Small intestine (tissue), 7 donors: ENCODE measurements at regions not wholly inside any gene's neighbourhood (a gene's known extent, or its start where the extent isn't known, plus 50 kb on each side); places are given as distances from the start of the nearest gene placed in this dataset.

Source experiments
- DNase-seq, 2 donors: peaks; one replicate each; pipeline versions ENCODE4 v3.0.0 to v3.0.0-alpha.2; 2013
- FAIRE-seq: peaks from 2 replicates; lab custom pipeline; 2012; peaks lifted over from hg19 to GRCh38; lab: Jason Lieb, UNC
- H3K27ac ChIP-seq, 3 donors: one replicate each; pipeline ENCODE4 v1.5.1; 2013; ENCODE audit warnings: low read length in 2 of 3, mild to moderate bottlenecking in 2 of 3, control low read depth in 1 of 3, inconsistent platforms in 1 of 3, low read depth in 1 of 3, moderate library complexity in 1 of 3
- H3K27me3 ChIP-seq, 3 donors: one replicate each; pipeline ENCODE4 v1.6.1; 2013; ENCODE audit warnings: low read length in 3 of 3, inconsistent platforms in 1 of 3; ENCODE audit not compliant: control insufficient read depth in 3 of 3, insufficient read depth in 3 of 3
- H3K36me3 ChIP-seq, 3 donors: one replicate each; pipeline ENCODE4 v1.6.1; 2013; ENCODE audit warnings: low read length in 3 of 3, inconsistent platforms in 1 of 3, low read depth in 1 of 3, mild to moderate bottlenecking in 1 of 3, moderate library complexity in 1 of 3; ENCODE audit not compliant: control insufficient read depth in 3 of 3, insufficient read depth in 2 of 3
- H3K4me1 ChIP-seq, 3 donors: one replicate each; pipeline ENCODE4 v1.6.1; 2013; ENCODE audit warnings: low read length in 2 of 3, inconsistent platforms in 1 of 3, low read depth in 1 of 3, mild to moderate bottlenecking in 1 of 3, moderate library complexity in 1 of 3; ENCODE audit not compliant: control insufficient read depth in 3 of 3, insufficient read depth in 2 of 3
- H3K4me3 ChIP-seq, 3 donors: one replicate each; pipeline ENCODE4 v1.5.1; 2013; ENCODE audit warnings: low read length in 3 of 3, control low read depth in 1 of 3, inconsistent platforms in 1 of 3, low read depth in 1 of 3, mild to moderate bottlenecking in 1 of 3, moderate library complexity in 1 of 3
- H3K9me3 ChIP-seq, 2 donors: one replicate each; pipeline ENCODE4 v1.6.1; 2013; ENCODE audit warnings: low read depth in 1 of 2, low read length in 1 of 2; ENCODE audit not compliant: control insufficient read depth in 2 of 2, insufficient read depth in 1 of 2
- WGBS, 3 donors: extraction: QIAGEN DNeasy Blood & Tissue Kit; methylation state at CpG; one replicate each; pipeline ENCODE4 v1.1.7; 2013; 5-methylcytosine and 5-hydroxymethylcytosine counted together
- donor health status: healthy with polysubstance abuse.
- donor health status: control.
- donor health status: control.
- donor health status: Bipolar disorder and iron deficiency.
- donor health status: healthy.

DNA sequence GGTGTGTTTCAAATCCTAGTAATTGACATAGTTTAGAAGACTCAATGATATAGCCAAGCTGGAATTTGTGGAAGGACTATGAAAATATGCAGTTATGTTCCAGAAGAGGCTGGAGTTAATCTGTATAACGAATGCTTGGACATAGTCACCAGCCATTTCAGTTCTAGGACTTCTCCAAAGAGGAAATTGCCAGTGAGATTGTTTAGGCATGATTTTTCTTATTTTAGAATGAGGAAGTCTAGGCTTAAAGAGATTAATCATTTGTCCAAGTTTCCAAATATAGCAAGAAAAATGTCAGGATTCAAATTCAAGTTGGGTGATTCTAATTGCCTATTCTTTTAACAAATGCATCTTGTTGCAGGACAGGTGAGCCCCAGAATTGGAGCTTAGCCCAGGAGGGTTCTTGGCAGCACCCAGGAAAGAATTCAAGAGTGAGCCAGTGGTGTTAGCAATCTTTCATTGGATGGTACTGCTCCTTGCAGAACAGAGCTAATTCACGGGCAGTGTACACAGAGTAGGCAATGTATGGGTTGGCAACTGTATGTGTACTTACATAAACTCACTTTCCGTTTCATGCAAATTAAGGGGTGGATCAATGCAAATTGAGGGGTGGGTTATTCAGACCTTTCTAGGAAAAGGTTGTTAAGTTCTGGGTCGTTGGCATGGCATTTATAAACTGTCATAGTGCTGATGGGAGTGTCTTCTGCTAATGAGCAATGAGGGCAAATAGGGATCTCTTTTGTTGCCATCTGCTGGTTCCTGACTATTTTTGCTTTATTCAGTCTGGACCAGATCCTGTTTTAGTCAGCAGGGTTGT, 763.1 kb upstream of the SLITRK1 start:
- H3K4me1 ChIP-seq, result no peaks in the 10 kb centered on the region
- no peak overlapping the region for H3K4me3 ChIP-seq
- no peaks in the 10 kb centered on the region for H3K36me3 ChIP-seq
- FAIRE-seq (no peak), DNase-seq (no peak)
- H3K27me3 ChIP-seq, result no peaks in the 10 kb centered on the region
- H3K27ac ChIP-seq, result no peak overlapping the region
- peaks cover 0 to 3% of the 10 kb centered on the region in 2 donors for H3K9me3 ChIP-seq
- WGBS, 3 donors, result 34 to 46% (median 41%) methylated on average over 4 of the region's 4 CpGs

DNA sequence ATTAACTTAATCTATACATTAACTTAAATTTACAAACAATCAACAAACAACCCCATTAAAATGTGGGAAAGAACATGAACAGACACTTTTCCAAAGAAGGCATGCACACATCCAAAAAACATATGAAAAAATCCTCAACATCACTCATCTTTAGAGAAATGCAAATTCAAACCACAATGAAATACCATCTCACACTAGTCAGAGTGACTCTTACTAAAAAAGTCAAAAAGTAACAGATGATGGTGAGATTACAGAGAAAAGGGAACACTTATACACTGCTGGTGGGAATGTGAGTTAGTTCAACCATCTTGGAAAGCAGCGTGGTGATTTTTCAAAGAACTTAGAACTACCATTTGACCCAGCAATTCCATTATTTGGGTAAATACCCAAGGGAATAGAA, 759.2 kb upstream of the SLITRK1 start:
- FAIRE-seq, result no peak

GRCh38 chr13:84640691-84641090, 758.4 kb upstream of the SLITRK1 start:
- Histone ChIP-seq H3K27ac (no peak overlapping the region), H3K4me3 (no peak overlapping the region), H3K9me3 (peaks cover 0 to 3% of the 10 kb centered on the region in 2 donors), H3K36me3 (no peaks in the 10 kb centered on the region), H3K4me1 (no peaks in the 10 kb centered on the region), H3K27me3 (no peaks in the 10 kb centered on the region)
- no peak for DNase-seq
- 47 to 92% (median 86%) methylated on average over 1 of the region's 1 CpG for WGBS, 3 donors
- no peak for FAIRE-seq

More for the DNA sequence above, 759.2 kb upstream of the SLITRK1 start:
- Histone ChIP-seq H3K27me3 (no peaks in the 10 kb centered on the region), H3K4me1 (no peaks in the 10 kb centered on the region), H3K9me3 (peaks cover 0 to 3% of the 10 kb centered on the region in 2 donors), H3K4me3 (no peak overlapping the region), H3K36me3 (no peaks in the 10 kb centered on the region), H3K27ac (no peak overlapping the region)
- 71 to 97% (median 89%) methylated on average over 1 of the region's 1 CpG for WGBS, 3 donors
- no peak for DNase-seq

- no peaks in the 10 kb centered on the region for H3K9me3 ChIP-seq
- H3K4me1 ChIP-seq, result no peaks in the 10 kb centered on the region
- DNase-seq (no peak), FAIRE-seq (no peak)
- H3K36me3 ChIP-seq, result no peaks in the 10 kb centered on the region
- H3K4me3 ChIP-seq, result no peak overlapping the region
- no peak overlapping the region for H3K27ac ChIP-seq
- WGBS, 3 donors, result 94 to 98% (median 95%) methylated on average over 3 of the region's 3 CpGs
- no peaks in the 10 kb centered on the region for H3K27me3 ChIP-seq
These were observed 748.2 kb upstream of the SLITRK1 start for GRCh38 chr13:84630476-84630875.

DNA sequence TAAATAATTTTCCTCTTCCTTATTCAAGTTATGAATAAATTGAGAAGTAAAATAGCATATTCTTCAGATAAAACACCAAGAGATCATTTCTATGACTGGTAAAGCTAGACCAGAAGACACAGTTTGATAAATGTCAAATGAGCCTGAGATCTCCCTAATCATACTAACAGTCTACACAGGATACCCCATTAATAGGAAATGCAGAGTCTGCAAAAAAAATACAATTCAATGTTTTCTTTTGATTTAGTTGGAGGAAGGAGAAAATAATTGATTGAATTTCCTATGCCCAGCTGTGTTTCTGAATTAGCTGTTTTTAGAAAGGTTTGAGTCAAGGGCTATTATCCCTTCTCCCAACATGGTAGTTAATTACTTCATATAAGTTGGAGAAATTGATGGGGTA, 734.6 kb upstream of the SLITRK1 start:
- H3K36me3 ChIP-seq, result no peaks in the 10 kb centered on the region
- no peak for FAIRE-seq
- no peak overlapping the region for H3K27ac ChIP-seq
- no peaks in the 10 kb centered on the region for H3K9me3 ChIP-seq
- H3K27me3 ChIP-seq, result no peaks in the 10 kb centered on the region
- DNase-seq, result no peak
- no peak overlapping the region for H3K4me3 ChIP-seq
- no peaks in the 10 kb centered on the region for H3K4me1 ChIP-seq

DNA sequence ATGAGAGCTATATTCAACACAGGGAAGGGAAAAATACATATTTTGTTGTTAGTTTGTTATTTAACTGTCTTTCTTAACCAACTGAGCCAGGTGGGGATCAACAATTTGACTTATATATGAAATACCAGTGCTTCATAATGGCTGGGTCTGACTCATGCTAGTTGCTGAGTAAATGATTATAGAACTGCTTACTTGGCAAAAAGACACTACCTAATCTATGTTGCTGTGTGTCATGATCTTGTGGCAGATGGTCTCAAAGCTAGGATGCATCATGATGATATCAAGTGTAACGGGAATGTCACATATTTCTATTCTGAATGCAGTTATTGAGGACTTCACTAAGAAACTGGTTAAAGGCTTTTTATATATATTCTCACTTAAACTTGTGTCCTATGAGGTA, 727.4 kb upstream of the SLITRK1 start:
- no peak for DNase-seq
- no peak for FAIRE-seq
- no peak overlapping the region for H3K27ac ChIP-seq

DNA sequence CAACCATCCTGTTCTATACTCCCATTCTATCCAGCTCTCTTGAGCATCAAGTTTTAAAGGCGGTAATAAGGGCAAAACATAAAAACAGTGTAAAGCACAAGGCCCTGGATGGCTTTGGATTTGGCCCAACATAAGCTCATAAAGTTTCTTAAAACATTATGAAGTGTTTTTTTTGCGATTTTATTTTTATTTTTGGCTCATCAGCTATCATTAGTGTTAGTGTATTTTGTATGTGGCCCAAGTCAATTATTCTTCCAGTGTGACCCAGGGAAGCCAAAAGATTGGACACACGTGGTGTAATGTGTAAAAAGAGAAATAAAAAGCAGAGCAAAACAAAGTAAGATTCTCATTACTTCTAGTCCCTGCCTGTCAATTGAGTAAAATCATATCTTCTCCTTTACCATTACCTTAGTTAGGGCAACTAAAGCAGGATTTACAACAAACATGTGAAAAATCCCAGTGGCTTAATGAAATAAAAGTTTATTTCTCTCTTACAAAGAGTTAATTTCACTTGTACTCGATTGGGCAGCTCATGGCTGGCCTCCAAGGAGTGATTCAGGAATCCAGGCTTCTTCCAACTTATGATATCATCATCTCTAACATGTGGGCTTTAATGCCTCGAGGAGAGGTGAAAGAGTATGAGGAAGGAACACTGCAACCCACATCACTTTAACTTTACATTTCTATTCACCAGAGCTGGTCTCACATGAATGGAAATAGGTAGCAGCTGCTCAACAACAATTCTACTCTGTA, 725.2 kb upstream of the SLITRK1 start:
- 43 to 50% (median 46%) methylated on average over 5 of the region's 5 CpGs for WGBS, 3 donors
- Histone ChIP-seq H3K4me1 (no peaks in the 10 kb centered on the region), H3K27me3 (no peaks in the 10 kb centered on the region), H3K27ac (no peak overlapping the region), H3K4me3 (no peak overlapping the region), H3K9me3 (no peaks in the 10 kb centered on the region), H3K36me3 (no peaks in the 10 kb centered on the region)
- DNase-seq (no peak), FAIRE-seq (no peak)

More for the DNA sequence above, 727.4 kb upstream of the SLITRK1 start:
- 54 to 75% (median 65%) methylated on average over 1 of the region's 1 CpG for WGBS, 3 donors
- Histone ChIP-seq H3K36me3 (no peaks in the 10 kb centered on the region), H3K9me3 (no peaks in the 10 kb centered on the region), H3K4me1 (no peaks in the 10 kb centered on the region), H3K27me3 (no peaks in the 10 kb centered on the region), H3K4me3 (no peak overlapping the region)

DNA sequence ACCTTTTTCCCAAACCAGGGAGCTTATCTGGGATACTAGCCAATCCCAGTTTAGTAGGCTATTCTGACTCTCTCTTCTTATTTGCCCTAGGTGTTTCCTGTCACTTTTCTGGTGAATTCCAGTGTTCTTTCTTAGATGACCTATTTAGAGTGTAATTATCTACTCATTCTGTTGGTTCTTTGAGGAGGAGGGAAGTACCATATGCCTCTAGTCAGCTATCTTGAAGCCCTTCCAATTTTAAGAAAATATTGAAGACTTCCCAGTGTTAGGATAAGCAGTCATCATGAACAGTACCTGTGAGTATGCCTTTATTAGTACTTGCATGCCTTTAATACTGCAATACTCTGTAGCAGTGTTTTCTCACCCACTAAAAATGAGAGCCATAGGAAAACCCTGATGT, 724.3 kb upstream of the SLITRK1 start:
- Histone ChIP-seq H3K27ac (no peak overlapping the region), H3K36me3 (no peaks in the 10 kb centered on the region), H3K4me1 (no peaks in the 10 kb centered on the region), H3K9me3 (no peaks in the 10 kb centered on the region), H3K4me3 (no peak overlapping the region), H3K27me3 (no peaks in the 10 kb centered on the region)
- FAIRE-seq (no peak), DNase-seq (no peak)
